T-helper 9 cell (primary cell): ENCODE measurements at regions not wholly inside any gene's neighbourhood (a gene's known extent, or its start where the extent isn't known, plus 50 kb on each side); places are given as distances from the start of the nearest gene placed in this dataset.
"Not testable (repeated sequence)": the region's sequence is repeated elsewhere in the genome, so short reads cannot be mapped to it uniquely, and the experiment has no call there.

Experiments
- DNase-seq: peaks from one replicate; pipeline ENCODE4 v3.0.0-alpha.2; 2020

GRCh38 chr11:135075740-135076139, 663.7 kb upstream of the B3GAT1 start:
- DNase-seq: peak; percentile 38

DNA sequence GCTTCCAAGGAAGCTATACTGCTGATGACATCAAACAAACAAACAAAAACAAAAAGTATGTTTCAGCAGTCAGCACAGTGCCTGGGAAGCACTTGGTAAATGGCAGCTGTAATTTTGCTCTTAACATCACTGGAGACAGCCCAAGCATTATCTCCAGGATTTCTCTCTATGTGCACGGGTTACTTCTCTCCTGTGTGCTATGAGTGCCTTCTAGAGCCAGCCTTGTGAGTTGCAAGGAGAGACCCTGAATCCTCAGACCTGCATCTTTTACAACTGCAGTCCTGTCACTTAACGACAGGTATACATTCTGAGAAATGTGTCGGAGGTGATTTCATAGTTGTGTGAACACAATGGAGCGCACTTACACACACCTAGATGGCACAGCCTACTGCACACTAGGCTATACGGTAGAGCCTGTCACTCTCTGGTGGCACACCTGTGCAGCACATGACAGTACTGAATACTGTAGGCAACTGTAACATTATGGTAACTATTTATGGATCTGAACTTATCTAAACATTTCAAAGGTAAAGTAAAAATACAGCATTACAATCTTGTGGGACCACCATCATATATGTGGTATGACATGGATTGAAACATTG, 662.5 kb upstream of the B3GAT1 start:
- DNase-seq: no peak

GRCh38 chr11:135073870-135074269, 661.8 kb upstream of the B3GAT1 start:
- no peak for DNase-seq

DNA sequence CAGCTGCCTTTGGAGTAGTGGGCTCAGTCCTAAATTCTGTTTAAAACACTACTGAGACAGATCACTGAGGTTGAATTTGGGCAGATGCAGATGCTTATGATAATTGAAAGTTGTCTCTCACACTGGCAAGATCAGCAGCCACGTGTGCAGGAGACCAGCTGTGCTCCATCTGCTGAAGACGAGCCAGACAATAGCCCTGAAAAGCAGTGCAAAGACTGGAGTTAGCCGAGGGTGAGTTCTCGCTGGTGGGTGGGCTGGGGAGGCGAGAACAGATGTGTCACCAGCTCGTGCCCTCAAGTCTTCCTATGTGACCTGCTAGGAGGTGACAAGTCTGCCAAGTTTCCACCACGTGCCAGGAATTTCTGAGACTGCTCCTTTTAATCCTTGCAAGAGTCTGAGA, 661.3 kb upstream of the B3GAT1 start:
- no peak for DNase-seq

DNA sequence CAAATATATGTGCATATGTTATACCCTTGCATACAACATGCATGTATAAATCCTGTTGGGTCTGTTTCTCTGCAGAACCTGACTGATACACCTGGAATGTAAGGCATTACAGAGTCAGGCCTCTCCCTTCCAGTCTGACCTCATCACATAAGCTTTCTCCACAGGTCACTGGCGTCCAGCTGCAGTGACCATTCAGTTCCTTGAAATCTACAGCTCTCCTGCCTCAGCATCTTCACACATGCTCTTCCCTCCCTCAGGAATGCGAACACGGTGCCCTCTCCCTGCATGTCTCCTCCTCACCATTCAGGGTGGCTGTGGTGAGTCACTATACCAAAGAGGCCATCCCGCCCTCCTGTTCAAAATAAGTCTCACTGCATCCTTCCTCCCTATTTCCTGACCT, 657.8 kb upstream of the B3GAT1 start:
- no peak for DNase-seq

DNA sequence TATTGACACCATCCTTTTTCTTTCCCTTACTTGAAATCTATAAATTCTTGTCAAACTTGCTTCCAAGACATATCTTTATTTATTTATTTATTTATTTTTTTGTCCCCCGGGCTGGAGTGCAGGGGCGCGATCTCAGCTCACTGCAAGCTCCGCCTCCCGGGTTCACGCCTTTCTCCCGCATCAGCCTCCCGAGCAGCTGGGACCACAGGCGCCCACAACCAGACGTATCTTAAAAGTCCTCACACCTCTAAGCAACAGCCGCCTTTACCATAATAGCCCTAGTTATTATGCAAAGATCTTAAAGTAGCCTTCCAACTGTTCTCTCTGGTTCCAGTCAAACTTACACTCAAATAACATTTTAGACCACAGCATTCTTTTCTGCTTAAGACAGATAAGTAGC, 657.0 kb upstream of the B3GAT1 start:
- DNase-seq: no peak

GRCh38 chr11:135062994-135063393, 651.0 kb upstream of the B3GAT1 start:
- no peak for DNase-seq

- DNase-seq: no peak
Measured at GRCh38 chr11:135061166-135061565, 649.1 kb upstream of the B3GAT1 start.

DNA sequence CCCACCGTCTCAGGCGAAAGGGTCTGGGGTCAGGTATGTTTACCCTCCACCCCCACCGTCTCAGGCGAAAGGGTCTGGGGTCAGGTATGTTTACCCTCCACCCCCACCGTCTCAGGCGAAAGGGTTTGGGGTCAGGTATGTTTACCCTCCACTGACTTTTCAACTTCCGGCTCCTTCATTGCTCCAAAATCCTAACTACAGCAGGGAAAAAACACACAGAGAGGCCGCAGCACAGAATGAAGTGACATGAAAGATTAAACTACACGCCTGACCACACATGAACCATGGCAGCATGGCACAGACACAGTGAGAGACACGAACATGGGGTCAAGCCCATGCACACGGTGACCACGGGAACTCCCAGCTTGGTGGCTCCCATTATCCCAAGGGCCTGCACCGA, 634.9 kb upstream of the B3GAT1 start:
- no peak for DNase-seq

DNA sequence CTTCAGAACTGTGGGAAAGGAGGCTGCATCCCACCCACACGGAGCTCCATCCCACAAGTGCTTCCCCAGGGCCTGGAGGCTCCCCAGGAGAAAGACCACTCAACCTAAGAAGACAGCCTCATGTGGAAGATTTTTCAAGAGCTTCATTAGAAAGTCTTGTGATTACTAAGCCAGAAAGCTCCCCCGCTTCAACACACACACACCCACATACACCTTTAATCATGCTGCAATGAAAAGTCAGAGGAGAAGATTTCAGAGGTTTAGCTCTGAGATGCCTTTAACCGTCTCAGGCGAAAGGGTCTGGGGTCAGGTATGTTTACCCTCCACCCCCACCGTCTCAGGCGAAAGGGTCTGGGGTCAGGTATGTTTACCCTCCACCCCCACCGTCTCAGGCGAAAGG, 634.5 kb upstream of the B3GAT1 start:
- no peak for DNase-seq

DNA sequence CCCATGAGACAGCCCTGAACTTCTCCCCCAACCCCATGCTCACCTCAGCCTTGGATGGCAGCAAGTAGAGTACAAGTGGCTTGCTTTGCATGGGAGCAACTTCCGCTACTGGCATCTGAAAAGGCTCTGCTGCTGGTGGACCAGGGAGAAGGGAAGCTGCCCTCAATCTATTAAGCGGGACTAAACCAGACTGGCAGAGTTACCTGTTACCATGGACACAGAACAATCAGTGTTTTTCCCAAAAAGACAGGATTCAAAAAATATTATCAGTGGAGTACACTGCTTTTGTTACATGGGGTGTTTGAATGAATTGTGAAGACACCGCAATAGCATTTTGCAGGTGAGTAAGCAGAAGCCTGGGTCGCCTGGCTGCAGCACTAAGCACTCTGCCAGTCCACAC, 631.4 kb upstream of the B3GAT1 start:
- DNase-seq: no peak

DNA sequence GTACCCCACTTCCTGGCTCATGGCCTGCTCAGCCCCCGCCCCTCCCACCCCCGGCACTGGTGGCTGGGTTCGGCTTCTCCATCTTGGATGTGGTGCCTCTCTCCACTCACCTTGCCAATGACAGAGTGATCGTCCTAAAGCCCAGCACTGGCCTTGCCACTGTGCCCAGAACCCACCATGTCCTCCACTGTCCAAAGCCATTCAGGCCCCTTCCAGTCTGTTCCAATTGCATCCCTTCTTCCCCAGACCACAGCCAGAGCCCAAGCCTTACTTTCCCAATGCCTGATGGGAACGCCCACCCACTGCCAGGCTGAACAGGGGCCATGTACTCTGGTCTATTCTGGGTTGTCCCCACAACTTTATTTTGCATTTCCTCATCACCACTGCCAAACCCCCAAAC, 625.8 kb upstream of the B3GAT1 start:
- no peak for DNase-seq

DNA sequence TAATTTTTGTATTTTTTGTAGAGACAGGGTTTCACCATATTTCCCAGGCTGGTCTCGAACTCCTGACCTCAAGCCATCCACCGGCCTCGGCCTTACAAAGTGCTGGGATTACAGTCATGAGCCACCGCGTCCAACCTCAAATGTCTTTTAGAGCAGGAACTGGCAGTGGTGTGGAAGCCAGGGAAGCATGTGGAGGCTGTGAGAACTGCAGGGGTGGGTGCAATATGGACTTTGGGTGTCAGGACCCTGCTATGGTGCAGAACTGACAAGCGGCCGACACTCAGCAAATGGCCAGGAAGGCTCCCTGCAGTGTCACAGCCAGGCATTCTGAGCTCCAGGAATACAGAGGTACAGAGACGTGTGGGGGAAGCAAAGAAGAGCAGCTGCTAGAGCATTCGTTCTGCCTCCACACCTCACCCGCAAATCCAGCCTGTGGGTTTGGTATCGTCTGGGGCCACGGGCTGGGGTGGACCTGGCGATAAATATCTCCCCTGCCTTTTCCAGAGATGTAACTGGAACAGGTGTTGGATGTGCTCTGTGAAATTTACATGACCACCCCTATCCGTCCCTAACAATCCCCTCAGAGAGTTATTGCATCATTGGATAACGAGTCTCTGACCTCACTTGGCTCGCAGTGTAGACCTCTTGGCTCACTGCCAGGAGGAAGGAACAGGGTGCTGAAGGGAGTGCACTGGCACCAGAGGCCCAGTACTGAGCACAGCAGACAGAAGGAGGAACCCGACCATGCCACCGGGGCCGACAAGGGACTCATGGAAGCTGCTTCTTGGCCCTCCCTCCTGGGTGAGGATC, 624.7 kb upstream of the B3GAT1 start:
- DNase-seq: no peak

- no peak for DNase-seq
Measured at GRCh38 chr11:135035282-135035681, 623.2 kb upstream of the B3GAT1 start.

GRCh38 chr11:135033540-135033939, 621.5 kb upstream of the B3GAT1 start:
- no peak for DNase-seq

- no peak for DNase-seq
Measured at GRCh38 chr11:135031205-135031989, 619.4 kb upstream of the B3GAT1 start.

- DNase-seq: no peak
Measured at GRCh38 chr11:135027461-135027860, 615.4 kb upstream of the B3GAT1 start.

GRCh38 chr11:135023499-135023898, 611.5 kb upstream of the B3GAT1 start:
- no peak for DNase-seq

DNA sequence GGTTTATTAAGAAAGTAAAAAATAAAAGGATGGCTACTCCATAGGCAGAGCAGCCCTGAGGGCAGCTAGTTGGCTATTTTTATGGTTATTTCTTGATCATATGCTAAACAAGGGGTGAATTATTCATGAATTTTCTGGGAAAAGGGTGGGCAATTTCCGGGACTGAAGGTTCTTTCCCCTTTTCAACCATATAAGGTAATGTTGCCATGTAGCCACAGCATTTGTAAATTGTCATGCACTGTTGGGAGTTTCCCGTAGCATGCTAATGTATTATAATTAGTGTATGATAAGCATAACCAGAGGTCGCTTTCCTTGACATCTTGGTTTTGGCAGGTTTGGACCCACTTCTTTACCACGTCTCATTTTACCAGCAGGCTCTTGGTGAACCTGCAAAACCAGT, 610.4 kb upstream of the B3GAT1 start:
- DNase-seq: no peak

DNA sequence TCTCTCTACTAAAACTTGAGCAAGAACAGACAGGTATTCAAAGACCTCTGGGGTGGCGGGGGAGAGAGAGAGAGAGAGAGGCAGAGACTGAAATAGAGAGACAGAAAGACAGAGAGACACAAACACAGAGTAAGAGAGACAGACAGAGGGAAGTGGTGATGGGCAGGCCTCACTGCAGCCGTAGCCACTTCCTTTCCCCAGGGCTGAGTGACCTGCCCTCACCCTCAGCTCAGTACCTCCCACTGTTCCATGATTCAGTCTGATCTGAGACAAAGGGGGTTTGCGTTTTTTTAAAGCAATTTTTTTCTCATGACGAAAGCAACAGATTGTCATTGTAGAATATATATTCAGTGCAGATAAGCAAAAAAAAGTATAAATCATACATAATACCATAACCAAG, 607.9 kb upstream of the B3GAT1 start:
- DNase-seq: no peak

DNA sequence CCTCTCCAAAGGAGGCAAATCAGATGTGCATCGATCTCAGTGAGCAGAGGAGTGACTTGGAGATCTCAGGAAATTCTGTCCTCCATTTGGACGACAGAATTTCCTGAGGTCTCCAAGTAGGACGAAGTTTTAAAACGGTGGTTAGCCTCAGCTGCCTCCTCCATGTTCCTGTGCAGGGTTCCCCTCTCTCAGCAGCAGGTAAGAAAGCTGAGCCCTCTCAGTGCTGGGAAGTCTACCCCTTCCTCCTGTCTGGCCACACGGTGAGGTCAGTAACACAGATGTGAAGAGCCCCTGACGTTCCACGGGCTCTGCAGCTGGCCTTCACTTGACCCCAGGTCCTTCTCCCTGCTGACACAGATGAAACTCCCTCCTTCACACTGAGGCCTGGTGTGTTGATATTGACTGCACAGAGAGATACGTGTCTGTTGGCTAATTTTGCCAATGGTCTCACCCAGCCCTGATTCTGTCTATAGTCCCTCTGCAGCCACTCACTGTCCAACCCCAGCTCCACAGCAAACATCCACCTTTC, 607.4 kb upstream of the B3GAT1 start:
- DNase-seq: no peak

DNA sequence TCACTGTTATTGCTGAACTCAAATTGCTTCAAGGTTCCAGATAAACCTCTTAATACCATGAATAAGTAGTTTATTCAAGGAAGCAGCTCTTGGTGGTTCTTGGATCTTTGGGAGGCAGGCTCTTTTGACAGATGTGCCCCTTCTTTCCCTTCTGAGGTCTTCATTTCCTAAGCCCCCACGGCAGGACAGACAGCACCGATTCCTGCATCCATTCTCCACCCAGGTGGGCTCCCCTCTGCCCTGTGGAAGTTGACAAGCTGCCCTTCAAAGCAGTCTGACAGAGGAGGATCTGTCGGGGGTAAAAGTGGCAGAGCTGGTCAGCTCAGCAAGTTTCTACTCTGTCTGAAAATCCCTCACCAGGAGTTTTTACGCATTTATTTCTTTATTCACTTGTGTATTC, 605.3 kb upstream of the B3GAT1 start:
- DNase-seq: no peak

DNA sequence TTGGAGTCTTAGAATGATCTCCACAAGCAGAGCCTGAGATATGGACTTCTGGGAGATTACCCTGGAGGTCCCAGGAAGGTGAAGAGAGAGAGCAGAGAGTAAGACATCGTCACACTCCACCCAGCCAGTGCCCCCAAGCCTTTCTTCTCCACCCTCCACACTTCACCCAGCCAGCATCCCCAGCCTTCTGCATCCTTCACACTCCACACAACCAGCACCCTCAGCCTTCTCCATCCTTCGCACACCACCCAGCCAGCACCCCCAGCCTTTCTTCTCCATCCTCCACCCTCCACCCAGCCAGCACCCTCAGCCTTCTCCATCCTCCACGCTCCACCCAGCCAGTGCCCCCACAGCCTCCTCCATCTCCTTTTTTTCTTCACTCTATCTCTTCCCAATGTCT, 603.9 kb upstream of the B3GAT1 start:
- DNase-seq: no peak

- DNase-seq: not testable (repeated sequence)
Measured at GRCh38 chr11:135011313-135011712, 599.3 kb upstream of the B3GAT1 start.
